Right lobe of liver (tissue), 6 donors: ENCODE measurements at regions not wholly inside any gene's neighbourhood (a gene's known extent, or its start where the extent isn't known, plus 50 kb on each side); places are given as distances from the start of the nearest gene placed in this dataset.

ENCODE experiments used
- ATAC-seq, 4 donors: fragments of 200-7000 bp; cut with Tn5 transposase; one replicate each; pipeline ENCODE4 v1.9.1; 2020; ENCODE audit warnings: mild to moderate bottlenecking in 4 of 4, moderate library complexity in 4 of 4
- DNase-seq, 3 donors: peaks; one replicate each; pipeline ENCODE4 v3.0.0-alpha.2; 2020
- H3K27ac ChIP-seq, 3 donors: fragments of 200-600 bp; one replicate each; pipeline ENCODE4 v1.8.0; 2022
- H3K27me3 ChIP-seq, 2 donors: fragments of 200-600 bp; one replicate each; pipeline ENCODE4 v1.8.0; 2022
- H3K36me3 ChIP-seq, 4 donors: fragments of 200-600 bp; sonication (generic) in 1 of 4; one replicate each; pipeline versions ENCODE4 v1.5.1 to v1.8.0; 2017 to 2022; ENCODE audit warnings: control low read depth in 1 of 4
- H3K4me1 ChIP-seq, 4 donors: fragments of 200-600 bp; sonication (generic) in 1 of 4; one replicate each; pipeline versions ENCODE4 v1.5.1 to v1.8.0; 2017 to 2022; ENCODE audit warnings: control low read depth in 1 of 4
- H3K4me3 ChIP-seq, 3 donors: fragments of 200-600 bp; one replicate each; pipeline ENCODE4 v1.8.0; 2022
- H3K9me3 ChIP-seq, 4 donors: fragments of 200-600 bp; sonication (generic) in 1 of 4; one replicate each; pipeline versions ENCODE4 v1.5.1 to v1.8.0; 2017 to 2022; ENCODE audit warnings: control low read depth in 1 of 4
- POLR2A ChIP-seq: fragments of 450-650 bp; IDR thresholded peaks from one replicate; pipeline ENCODE4 v1.6.1; 2017; ENCODE audit warnings: antibody characterized with exemption, mild to moderate bottlenecking
- WGBS: methylation state at CpG from one replicate; pipeline ENCODE4 v1.1.6; 2018; ENCODE audit warnings: low coverage, low lambda C conversion rate; ENCODE audit not compliant: insufficient coverage; ENCODE audit errors: missing lambda C conversion rate; 5-methylcytosine and 5-hydroxymethylcytosine counted together
- intact Hi-C, 2 donors: fragments of 100-400 bp; cut with DNase I; formaldehyde crosslinking; loops; one replicate each; pipeline versions ENCODE4 v1.11.2 to v1.14.1; 2022
- TF ChIP-seq, protein P1 (sequence below), 4 donors: fragments of 200-600 bp in 3 of 4; fragments of 450-650 bp in 1 of 4; IDR thresholded peaks; one replicate each; pipeline versions ENCODE4 v1.5.1 to v1.8.0; 2016 to 2022; ENCODE audit warnings: antibody characterized with exemption in 4 of 4, mild to moderate bottlenecking in 2 of 4
- donor health status: DM: no; HTN: yes; CAD: no.
- donor health status: DM: no; HTN: no; CAD: no.
- donor health status: DM: no; HTN: no; CAD: no.
- donor health status: DM: no; HTN: yes; CAD: no.
- donor health status: DM: no; HTN: yes; CAD: no.

DNA sequence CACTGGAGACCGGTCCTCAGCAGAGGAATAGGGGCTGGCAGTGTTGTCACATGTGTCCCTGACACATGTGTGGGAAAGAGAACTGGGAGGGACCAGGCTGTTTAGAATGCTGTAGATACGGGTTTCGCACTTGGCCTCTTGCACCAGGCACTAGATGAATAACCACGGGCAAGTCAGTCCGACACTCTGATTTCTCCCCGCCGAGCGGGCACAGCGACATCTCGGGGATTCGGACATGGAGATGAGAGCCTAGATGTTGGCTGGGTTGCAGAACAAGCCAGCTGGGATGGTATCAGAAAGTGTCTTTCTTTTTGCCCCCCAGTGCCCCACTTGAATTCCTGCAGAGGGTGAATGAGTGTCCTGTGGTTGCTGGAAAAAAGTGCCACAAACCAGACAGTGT, 80.6 kb upstream of the SLC22A11 start:
- WGBS = 100% methylated on average over 6 of the region's 11 CpGs
- TF ChIP-seq, protein P1, sequence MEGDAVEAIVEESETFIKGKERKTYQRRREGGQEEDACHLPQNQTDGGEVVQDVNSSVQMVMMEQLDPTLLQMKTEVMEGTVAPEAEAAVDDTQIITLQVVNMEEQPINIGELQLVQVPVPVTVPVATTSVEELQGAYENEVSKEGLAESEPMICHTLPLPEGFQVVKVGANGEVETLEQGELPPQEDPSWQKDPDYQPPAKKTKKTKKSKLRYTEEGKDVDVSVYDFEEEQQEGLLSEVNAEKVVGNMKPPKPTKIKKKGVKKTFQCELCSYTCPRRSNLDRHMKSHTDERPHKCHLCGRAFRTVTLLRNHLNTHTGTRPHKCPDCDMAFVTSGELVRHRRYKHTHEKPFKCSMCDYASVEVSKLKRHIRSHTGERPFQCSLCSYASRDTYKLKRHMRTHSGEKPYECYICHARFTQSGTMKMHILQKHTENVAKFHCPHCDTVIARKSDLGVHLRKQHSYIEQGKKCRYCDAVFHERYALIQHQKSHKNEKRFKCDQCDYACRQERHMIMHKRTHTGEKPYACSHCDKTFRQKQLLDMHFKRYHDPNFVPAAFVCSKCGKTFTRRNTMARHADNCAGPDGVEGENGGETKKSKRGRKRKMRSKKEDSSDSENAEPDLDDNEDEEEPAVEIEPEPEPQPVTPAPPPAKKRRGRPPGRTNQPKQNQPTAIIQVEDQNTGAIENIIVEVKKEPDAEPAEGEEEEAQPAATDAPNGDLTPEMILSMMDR (IDR thresholded peaks at IDR 0.05) = no peak
- TF ChIP-seq POLR2A = no peak
- no peaks in the 10 kb centered on the region for H3K27me3 ChIP-seq
- H3K4me1 ChIP-seq = peaks cover 0 to 3% (median 0%) of the 10 kb centered on the region in 4 donors
- H3K36me3 ChIP-seq = no peaks in the 10 kb centered on the region
- intact Hi-C loops = no loop called here
- no peak overlapping the region for H3K4me3 ChIP-seq
- H3K27ac ChIP-seq = no peak overlapping the region
- H3K9me3 ChIP-seq = no peaks in the 10 kb centered on the region
- ATAC-seq (no peak), DNase-seq (peak in 1 of 3 donors; percentile 12)

GRCh38 chr11:64476881-64477280, 78.9 kb upstream of the SLC22A11 start:
- no peak overlapping the region for H3K27ac ChIP-seq
- no peaks in the 10 kb centered on the region for H3K9me3 ChIP-seq
- ATAC-seq = peak in 1 of 4 donors; percentile 16
- H3K36me3 ChIP-seq = no peaks in the 10 kb centered on the region
- intact Hi-C loops = no loop called here
- H3K27me3 ChIP-seq = no peaks in the 10 kb centered on the region
- peaks cover 0 to 3% (median 0%) of the 10 kb centered on the region in 4 donors for H3K4me1 ChIP-seq
- peak in 1 of 3 donors; percentile 40 for DNase-seq
- no peak overlapping the region for H3K4me3 ChIP-seq
- WGBS = no CpG with 5 or more reads among the region's 7 CpGs
- TF ChIP-seq, protein P1 (IDR thresholded peaks at IDR 0.05) = no peak
- no peak for TF ChIP-seq POLR2A

GRCh38 chr11:64477675-64478074, 78.1 kb upstream of the SLC22A11 start:
- TF ChIP-seq, protein P1 (IDR thresholded peaks at IDR 0.05) = no peak
- TF ChIP-seq POLR2A = no peak
- no peaks in the 10 kb centered on the region for H3K27me3 ChIP-seq
- no peaks in the 10 kb centered on the region for H3K9me3 ChIP-seq
- ATAC-seq (no peak), DNase-seq (peak in 1 of 3 donors; percentile 32)
- 53% methylated on average over 4 of the region's 11 CpGs for WGBS
- no peaks in the 10 kb centered on the region for H3K36me3 ChIP-seq
- H3K27ac ChIP-seq = no peak overlapping the region
- no peak overlapping the region for H3K4me3 ChIP-seq
- peaks cover 0 to 2% (median 0%) of the 10 kb centered on the region in 4 donors for H3K4me1 ChIP-seq
- intact Hi-C loops = no loop called here

DNA sequence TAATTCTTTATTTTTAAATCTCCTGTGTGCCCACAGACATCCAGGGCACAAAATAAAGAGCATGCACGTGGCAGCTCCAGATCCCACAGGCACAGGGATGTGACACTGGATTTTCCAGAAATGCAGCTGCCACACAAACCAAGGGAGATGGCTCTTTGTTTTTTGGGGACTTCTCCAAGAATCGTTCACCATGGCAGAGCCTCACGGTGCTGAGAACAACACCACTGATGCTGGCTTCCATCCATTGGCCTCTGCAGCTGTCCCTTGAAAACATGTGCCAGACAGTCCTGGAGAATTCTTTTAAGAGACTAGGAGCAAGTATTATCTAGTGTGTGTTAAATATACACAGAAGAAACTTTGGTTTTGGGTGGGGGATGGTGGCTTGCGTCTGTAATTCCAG, 73.2 kb upstream of the SLC22A11 start:
- no peak for DNase-seq
- no peak for TF ChIP-seq POLR2A
- TF ChIP-seq, protein P1 (IDR thresholded peaks at IDR 0.05) = no peak
- WGBS = 43% methylated on average over 4 of the region's 4 CpGs
- no peaks in the 10 kb centered on the region for H3K4me1 ChIP-seq
- no peak for ATAC-seq
- no peaks in the 10 kb centered on the region for H3K36me3 ChIP-seq
- H3K27me3 ChIP-seq = no peaks in the 10 kb centered on the region
- intact Hi-C loops = no loop called here
- no peak overlapping the region for H3K4me3 ChIP-seq
- H3K27ac ChIP-seq = no peak overlapping the region
- H3K9me3 ChIP-seq = no peaks in the 10 kb centered on the region
